ENCODE measurements at regions not wholly inside any gene's neighbourhood (a gene's known extent, or its start where the extent isn't known, plus 50 kb on each side); places are given as distances from the start of the nearest gene placed in this dataset.
"Not testable (repeated sequence)": the region's sequence is repeated elsewhere in the genome, so short reads cannot be mapped to it uniquely, and the experiment has no call there.

DNA sequence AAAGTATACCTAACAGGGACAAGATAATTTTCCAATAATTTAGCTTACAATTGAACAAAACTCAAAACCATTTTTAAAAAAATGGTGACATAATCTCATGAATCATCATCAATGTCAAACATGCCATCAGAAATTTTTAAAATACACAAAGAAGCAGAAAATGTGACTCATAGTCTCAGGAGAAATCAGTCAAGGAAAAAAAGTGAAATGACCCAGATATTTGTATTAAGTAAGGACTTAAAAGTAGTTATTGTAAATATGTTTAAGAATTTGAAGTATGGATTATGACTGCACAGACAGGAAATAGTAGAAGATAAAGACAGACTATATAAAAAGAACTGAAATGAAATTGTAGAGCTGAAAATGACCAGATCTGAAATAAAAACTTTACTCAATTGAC is 473.9 kb upstream of the SYT4 start:
- DNase-seq, result no peak

DNA sequence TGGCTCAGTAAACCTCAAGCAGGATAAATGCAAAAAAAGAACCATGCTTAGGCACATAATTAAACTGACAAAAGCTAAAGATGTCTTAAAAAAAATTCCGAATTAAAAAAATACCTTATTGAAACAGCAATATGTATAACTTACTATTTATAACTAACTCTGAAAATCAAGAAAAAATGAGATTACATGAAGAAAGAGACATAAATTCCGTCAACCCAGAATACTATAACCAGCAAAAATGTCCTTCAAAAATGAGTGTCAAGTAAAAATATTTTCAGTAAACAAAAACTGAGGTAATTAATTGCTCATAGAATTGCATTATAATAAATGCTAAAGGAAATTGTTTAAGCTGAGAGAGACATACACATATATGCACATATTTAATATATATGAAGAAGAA is 474.5 kb upstream of the SYT4 start:
- no peak for DNase-seq

DNA sequence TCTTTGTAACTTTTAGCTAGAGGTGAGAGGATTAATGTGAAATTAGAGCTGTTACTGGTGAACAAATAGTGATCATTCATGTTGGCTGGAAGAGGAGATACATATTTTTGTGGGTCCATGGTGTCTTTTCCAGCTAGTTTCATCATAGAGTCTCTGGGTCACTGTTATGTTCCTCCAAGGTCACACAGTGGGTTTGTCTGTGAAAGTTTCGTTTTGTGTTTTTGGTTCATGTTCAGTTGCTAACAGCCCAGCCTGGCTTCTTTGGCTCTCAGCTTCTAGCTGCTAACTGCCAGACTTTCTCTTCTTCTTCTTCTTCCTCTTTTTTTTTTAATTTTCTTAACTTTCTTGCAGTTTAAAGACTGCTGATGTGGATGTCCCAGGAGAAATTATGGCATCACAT is 480.0 kb upstream of the SYT4 start:
- DNase-seq, result no peak

DNA sequence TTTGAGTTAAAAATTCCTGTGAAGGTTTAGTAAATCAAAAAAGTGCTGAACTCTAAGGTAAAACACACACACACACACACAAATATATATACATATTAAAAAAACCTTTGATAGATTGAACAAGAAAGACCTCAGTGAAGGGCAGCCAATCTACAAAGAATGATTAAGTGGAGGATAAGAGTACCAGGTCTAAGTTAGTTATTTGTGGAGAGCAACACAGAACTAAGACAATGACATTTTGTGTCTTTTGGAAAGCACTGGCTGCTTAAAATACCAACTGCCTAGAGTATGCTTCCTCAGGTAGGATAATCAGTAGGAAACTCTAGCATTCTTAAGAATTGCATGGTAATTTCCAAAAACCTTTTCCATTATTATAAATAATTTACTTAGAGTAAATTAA is 481.4 kb upstream of the SYT4 start:
- no peak for DNase-seq

- DNase-seq, result no peak
Observed at GRCh38 chr18:43760010-43760409, 482.7 kb upstream of the SYT4 start.

DNA sequence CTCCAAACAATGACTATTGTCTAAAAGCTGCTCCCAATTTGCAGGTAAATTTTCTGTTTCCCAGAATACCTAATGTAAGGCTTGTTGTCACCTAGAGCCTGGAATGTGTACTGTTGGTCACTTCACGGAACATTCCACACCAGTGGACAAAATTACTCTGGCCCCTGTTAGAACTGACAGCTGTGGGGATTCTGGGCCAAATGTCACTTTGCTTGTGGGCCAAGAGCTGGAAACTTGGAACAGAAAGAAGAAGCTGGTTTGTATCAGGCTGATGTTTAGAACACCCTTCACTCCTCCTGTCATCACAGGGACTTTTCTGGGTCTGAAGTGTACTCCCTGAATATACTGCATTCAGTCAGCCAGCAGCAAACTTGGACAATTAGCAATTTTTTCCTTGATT is 495.6 kb upstream of the SYT4 start:
- DNase-seq, result no peak

DNA sequence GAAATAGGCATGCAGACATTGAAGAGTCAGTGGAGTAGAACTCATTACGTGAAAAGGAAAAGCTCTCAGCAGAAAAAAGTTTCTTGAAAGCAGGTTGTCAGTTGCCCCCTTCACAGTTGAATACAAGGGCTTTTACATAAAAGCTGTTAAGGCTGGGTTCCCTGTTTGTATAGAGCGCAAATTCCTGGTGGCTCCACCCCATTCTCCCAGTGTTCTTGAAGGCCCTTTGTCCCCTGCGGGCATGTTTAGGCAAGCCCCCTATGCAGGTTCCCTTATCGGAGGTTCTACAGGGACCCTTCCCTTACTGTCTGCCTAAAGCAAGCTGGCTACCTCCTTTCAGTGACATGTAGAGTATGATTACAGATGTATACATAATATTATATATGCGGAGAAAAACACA is 497.2 kb upstream of the SYT4 start:
- no peak for DNase-seq

DNA sequence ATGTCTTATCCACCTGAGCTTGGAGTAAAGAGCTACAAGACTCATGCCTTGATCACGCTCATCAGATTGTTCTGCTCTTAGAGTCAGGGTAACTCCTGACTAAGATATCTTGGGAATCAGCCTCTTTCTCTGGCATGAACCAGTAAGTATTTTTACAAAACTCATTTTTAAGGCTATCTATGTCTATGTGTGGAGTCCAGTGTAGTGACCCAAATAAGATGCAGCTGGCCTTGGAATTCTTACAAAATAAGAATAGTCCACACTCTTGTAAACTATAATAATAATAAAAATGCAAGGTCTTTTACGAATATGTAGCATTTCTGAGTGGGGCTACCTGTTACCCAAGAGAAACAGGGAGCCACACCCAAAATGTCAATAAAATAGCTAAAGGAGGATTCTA is 498.3 kb upstream of the SYT4 start:
- no peak for DNase-seq

GRCh38 chr18:43776997-43777396 is 499.7 kb upstream of the SYT4 start:
- no peak for DNase-seq

- DNase-seq, result no peak
Observed at GRCh38 chr18:43777636-43778304, 500.5 kb upstream of the SYT4 start.

- no peak for DNase-seq
Observed at GRCh38 chr18:43780782-43781340, 503.6 kb upstream of the SYT4 start.

DNA sequence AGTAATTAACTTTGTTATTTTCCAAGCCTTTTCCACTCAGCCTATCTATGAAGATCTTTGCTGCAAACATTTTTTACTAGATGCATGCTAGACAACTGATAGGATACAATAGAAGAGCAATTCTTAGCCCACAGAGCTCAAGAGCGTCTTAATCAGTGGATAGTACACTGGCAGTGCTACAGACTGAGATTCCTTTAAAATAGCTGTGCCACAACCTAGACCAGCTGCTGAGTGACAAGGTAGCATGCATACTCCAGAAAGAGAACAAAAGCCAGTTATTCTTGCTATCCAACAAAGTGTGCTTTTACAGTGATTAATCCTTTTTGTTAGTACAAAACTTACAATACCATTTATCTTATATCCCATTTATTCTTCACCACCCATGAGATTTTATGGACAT is 507.9 kb upstream of the SYT4 start:
- no peak for DNase-seq

DNA sequence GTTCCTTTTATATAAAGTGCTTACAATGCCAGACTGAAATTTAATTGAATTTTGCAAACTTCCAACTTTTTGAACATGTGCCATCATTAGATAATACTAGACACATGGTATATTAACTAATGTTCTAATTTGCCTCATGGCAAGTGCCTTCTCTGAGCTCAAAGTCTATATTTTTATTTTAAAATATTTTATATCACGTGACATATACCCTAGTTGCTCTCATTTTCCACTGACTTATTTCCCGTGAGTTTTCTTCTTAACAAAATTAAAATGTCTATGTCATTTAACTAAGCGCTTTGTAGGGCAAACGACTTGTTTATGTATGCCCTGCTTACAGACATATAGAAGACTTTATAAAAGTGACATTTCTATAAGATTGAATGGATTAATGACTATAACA is 509.6 kb upstream of the SYT4 start:
- no peak for DNase-seq

- DNase-seq, result not testable (repeated sequence)
Observed at GRCh38 chr18:43787721-43788120, 510.4 kb upstream of the SYT4 start.

DNA sequence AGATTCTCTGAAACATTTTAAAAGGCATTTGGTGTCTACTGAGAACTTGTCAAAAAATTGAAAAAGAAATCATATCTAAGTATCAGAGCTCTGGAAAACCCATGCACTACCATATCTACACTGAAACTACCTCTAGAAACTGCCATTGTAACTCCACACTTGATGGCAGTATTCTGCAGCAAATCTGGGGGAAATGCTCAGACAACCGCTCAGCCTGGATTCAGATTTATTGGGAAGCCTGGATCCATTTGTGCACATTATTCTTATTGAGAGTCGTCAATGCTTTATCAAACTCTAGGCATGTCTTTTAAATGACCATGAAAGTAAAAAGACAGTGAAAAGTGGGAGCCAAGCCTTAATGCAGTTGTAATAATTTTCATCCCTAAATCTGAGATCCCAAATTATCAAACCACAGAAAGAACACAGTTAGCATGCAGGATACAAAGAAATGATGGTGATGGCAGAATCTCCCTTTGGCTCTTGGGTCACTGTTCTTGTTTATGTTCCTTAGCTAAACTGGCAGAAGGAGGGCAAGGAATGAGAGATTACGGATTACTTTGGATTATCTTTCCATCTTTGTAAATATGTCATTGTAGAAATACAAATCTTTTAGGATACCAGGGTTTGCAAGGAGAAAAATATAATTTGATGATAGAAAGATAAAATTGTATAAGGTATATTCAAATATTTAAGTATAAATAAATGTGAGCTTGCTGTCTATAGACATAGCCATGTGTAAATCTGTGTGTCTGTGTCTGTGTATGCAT is 512.1 kb upstream of the SYT4 start:
- DNase-seq, result no peak

DNA sequence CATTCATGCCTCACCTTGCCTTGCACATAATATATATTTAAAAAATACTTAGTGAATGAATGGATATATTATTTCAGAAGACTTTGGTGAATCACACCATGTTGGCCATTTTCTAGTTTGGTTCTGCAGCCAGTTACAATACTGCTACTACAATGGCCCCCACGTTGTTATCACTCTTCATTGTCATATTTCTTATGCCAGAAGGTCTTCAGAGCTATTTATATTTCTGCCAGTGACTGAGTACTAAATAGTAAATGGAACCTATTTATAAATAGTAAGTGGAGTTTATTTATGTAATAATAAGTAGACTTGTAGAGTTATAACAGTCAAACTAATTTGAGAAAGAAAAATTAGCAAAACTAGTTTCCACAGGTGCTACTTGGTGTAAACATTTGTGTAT is 516.6 kb upstream of the SYT4 start:
- DNase-seq, result no peak

DNA sequence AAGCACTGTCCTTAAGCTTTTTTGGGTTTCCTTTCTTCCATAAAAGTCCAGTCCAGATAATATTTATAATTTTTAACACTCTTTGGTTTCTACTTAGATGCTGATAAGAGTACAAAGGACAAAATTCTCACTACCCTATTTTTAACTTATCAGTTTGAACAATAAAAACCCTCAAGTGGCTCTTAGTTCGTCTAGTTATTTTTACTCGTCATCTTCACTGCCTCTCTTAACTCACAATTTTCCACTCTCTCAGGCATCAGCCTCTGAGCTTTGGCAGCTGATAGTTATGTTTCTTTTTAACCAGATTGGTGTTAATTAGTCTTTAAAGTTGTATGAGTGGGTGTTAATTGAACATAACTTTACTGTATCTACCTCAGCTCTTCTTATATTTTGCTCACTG is 517.1 kb upstream of the SYT4 start:
- DNase-seq, result no peak

DNA sequence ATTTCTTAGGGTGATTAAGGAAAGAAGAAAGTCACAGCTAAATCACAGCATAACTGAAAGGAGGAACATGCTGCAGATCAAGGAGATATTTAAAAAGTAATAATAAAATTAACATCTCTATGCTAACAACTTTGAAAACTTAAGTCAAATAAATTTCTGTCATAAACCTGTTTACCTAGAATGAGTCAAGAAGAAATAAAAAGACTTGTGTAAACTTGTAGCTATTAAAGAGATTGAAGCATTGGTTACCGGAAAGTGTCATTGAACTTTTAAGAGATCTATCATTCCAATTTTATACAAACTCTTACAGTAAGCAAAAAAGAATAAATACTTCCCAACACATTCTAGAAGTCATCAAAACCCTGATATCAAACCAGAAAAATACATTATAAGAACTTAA is 520.1 kb upstream of the SYT4 start:
- no peak for DNase-seq

GRCh38 chr18:43800584-43800983 is 523.3 kb upstream of the SYT4 start:
- no peak for DNase-seq

GRCh38 chr18:43805646-43806194 is 528.4 kb upstream of the SYT4 start:
- DNase-seq, result no peak

DNA sequence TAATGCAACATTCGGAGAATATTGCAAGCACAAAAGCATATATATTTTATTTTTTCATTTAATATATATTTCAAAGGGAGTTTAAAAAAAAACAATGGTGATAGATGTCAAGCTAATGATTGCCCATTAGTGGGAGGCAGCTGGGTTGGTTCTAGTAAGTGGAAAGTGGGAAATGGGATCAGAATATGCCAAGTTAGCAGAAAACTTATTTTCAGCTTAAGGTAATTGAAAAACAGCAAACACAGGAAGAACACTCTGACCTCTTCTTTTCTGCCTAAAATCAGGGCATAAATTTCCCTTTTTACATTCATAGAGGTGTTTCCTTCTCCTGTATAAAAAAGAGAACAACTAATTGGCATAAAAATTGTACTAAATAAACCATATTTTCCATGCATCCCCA is 535.3 kb upstream of the SYT4 start:
- DNase-seq, result no peak

- no peak for DNase-seq
Observed at GRCh38 chr18:43819397-43819796, 542.1 kb upstream of the SYT4 start.

GRCh38 chr18:43819873-43820272 is 542.6 kb upstream of the SYT4 start:
- no peak for DNase-seq

- no peak for DNase-seq
Observed at GRCh38 chr18:43825768-43826167, 548.5 kb upstream of the SYT4 start.
